ENCODE measurements at regions not wholly inside any gene's neighbourhood (a gene's known extent, or its start where the extent isn't known, plus 50 kb on each side); places are given as distances from the start of the nearest gene placed in this dataset.

GRCh38 chr20:17870086-17870740, 98.4 kb downstream of the SNX5 start:
- peaks cover 19% of the 10 kb centered on the region for H3K4me1 ChIP-seq
- DNase-seq (ENCODE audit: low read depth in 1 of 2, low spot score in 1 of 2) (no peak), ATAC-seq (no peak), FAIRE-seq (no peak)
- CTCF ChIA-PET: interaction anchor here (0.9 to 1.4 kb wide), 3 partner anchors 28 to 188 kb away, joined by 3 read pairs; partner anchors contain the start of gene RRBP1
- H3K4me3 ChIP-seq: no peak overlapping the region
- H3K9me3 ChIP-seq: no peaks in the 10 kb centered on the region
- WGBS (ENCODE audit: missing lambda C conversion rate): 49% methylated on average over 17 of the region's 17 CpGs
- H3K4me2 ChIP-seq: no peak overlapping the region
- TF ChIP-seq HDAC2 (IDR thresholded peaks at IDR 0.05) (no peak), CTCF (IDR thresholded peaks at IDR 0.05) (no peak), BHLHE40 (IDR thresholded peaks at IDR 0.05; ENCODE audit: low read depth, low read length) (no peak), NR3C1 (IDR thresholded peaks at IDR 0.05) (no peak), TP53 (CRISPR knock-in tag; IDR thresholded peaks at IDR 0.05) (no peak), E2F6 (IDR thresholded peaks at IDR 0.05; ENCODE audit: borderline replicate concordance, low read depth) (no peak)
- POLR2A ChIA-PET: no interaction called here
- no peak overlapping the region for H3K27ac ChIP-seq

- no peak overlapping the region for H3K4me2 ChIP-seq
- TF ChIP-seq E2F6 (IDR thresholded peaks at IDR 0.05; ENCODE audit: borderline replicate concordance, low read depth) (no peak), KDM1A (IDR thresholded peaks at IDR 0.05; ENCODE audit: low read depth) (no peak), HOXB5 (CRISPR knock-in tag; IDR thresholded peaks at IDR 0.05) (no peak), TFCP2L1 (CRISPR knock-in tag; IDR thresholded peaks at IDR 0.05) (no peak), ZNF302 (CRISPR knock-in tag; IDR thresholded peaks at IDR 0.05) (no peak), CTCF (IDR thresholded peaks at IDR 0.05) (no peak), HOXA7 (CRISPR knock-in tag; IDR thresholded peaks at IDR 0.05) (no peak), CBX8 (IDR thresholded peaks at IDR 0.05) (no peak), CBX2 (IDR thresholded peaks at IDR 0.05; ENCODE audit: borderline replicate concordance, low read depth) (no peak)
- no peak for FAIRE-seq
- H3K9me3 ChIP-seq: no peaks in the 10 kb centered on the region
- peaks cover 11% of the 10 kb centered on the region for H3K4me1 ChIP-seq
- no peak for ATAC-seq
- WGBS (ENCODE audit: missing lambda C conversion rate): 40% methylated on average over 11 of the region's 12 CpGs
- no peak for DNase-seq (ENCODE audit: low read depth in 1 of 2, low spot score in 1 of 2)
- H3K4me3 ChIP-seq: no peak overlapping the region
- ChIA-PET POLR2A (no interaction called here), CTCF (interaction anchor here (0.6 to 1.5 kb wide), 6 partner anchors 28 to 187 kb away, joined by 3 read pairs; partner anchors contain the start of gene RRBP1)
- no peak overlapping the region for H3K27ac ChIP-seq
Observed at GRCh38 chr20:17869295-17869994, 99.1 kb downstream of the SNX5 start.

GRCh38 chr20:17868700-17869231, 99.8 kb downstream of the SNX5 start:
- CTCF ChIA-PET: interaction anchor here (0.6 to 1.6 kb wide), 5 partner anchors 29 to 186 kb away, joined by 3 read pairs; no protein-coding TSS in a partner anchor
- ATAC-seq: no peak
- no peak for TF ChIP-seq MAZ (IDR thresholded peaks at IDR 0.05; ENCODE audit: borderline replicate concordance, low read depth, low read length)
- no peak for TF ChIP-seq CEBPB (IDR thresholded peaks at IDR 0.05)
- no peak for TF ChIP-seq SREBF2 (IDR thresholded peaks at IDR 0.05)
- TF ChIP-seq ZSCAN20 (CRISPR knock-in tag; IDR thresholded peaks at IDR 0.05): no peak
- TF ChIP-seq E2F6 (IDR thresholded peaks at IDR 0.05; ENCODE audit: borderline replicate concordance, low read depth): no peak
- TF ChIP-seq POLR2AphosphoS2 (conservative IDR thresholded peaks at IDR 0.05; ENCODE audit: low read length): no peak
- no peak for TF ChIP-seq JUN (IDR thresholded peaks at IDR 0.05)
- no peak for TF ChIP-seq HES2 (IDR thresholded peaks at IDR 0.05)
- no peak for TF ChIP-seq EHMT2 (IDR thresholded peaks at IDR 0.05; ENCODE audit: low read depth)
- no peak for TF ChIP-seq HOXB13 (CRISPR knock-in tag; IDR thresholded peaks at IDR 0.05; ENCODE audit: low read depth)
- no peak for TF ChIP-seq TFCP2L1 (CRISPR knock-in tag; IDR thresholded peaks at IDR 0.05)

More at GRCh38 chr20:17868700-17869231, 99.8 kb downstream of the SNX5 start:
- Histone ChIP-seq H3K27ac (no peak overlapping the region), H3K4me2 (no peak overlapping the region), H3K4me1 (peaks cover 10% of the 10 kb centered on the region), H3K9me3 (no peaks in the 10 kb centered on the region), H3K4me3 (no peak overlapping the region)
- no peak for DNase-seq (ENCODE audit: low read depth in 1 of 2, low spot score in 1 of 2)
- 50% methylated on average over 4 of the region's 4 CpGs for WGBS (ENCODE audit: missing lambda C conversion rate)
- POLR2A ChIA-PET: no interaction called here
- FAIRE-seq: no peak
